Parathyroid adenoma (tissue), 2 donors: ENCODE measurements at regions not wholly inside any gene's neighbourhood (a gene's known extent, or its start where the extent isn't known, plus 50 kb on each side); places are given as distances from the start of the nearest gene placed in this dataset.

ENCODE experiments used
- H2AFZ ChIP-seq: fragments of 300-600 bp; sonication (generic); one replicate; pipeline ENCODE4 v1.7.0; 2017; ENCODE audit warnings: antibody characterized with exemption, mild to moderate bottlenecking
- H3K27ac ChIP-seq: fragments of 300-600 bp; sonication (generic); one replicate; pipeline ENCODE4 v1.7.0; 2017
- H3K27me3 ChIP-seq: fragments of 300-600 bp; sonication (generic); one replicate; pipeline ENCODE4 v1.7.0; 2017; ENCODE audit warnings: low read length; ENCODE audit not compliant: control insufficient read depth, insufficient read depth
- H3K36me3 ChIP-seq: fragments of 300-600 bp; sonication (generic); one replicate; pipeline ENCODE4 v1.7.0; 2017; ENCODE audit warnings: low read length; ENCODE audit not compliant: control insufficient read depth, insufficient read depth
- H3K4me1 ChIP-seq: fragments of 300-600 bp; sonication (generic); one replicate; pipeline ENCODE4 v1.7.0; 2017; ENCODE audit warnings: control low read depth
- H3K4me2 ChIP-seq: fragments of 300-600 bp; sonication (generic); one replicate; pipeline ENCODE4 v1.7.0; 2017; ENCODE audit warnings: low read length
- H3K4me3 ChIP-seq: fragments of 300-600 bp; sonication (generic); one replicate; pipeline ENCODE4 v1.7.0; 2017; ENCODE audit warnings: low read depth, low read length
- H3K79me2 ChIP-seq: fragments of 300-600 bp; sonication (generic); one replicate; pipeline ENCODE4 v1.7.0; 2017; ENCODE audit warnings: control low read depth
- H3K9ac ChIP-seq: fragments of 300-600 bp; sonication (generic); one replicate; pipeline ENCODE4 v1.7.0; 2017; ENCODE audit warnings: mild to moderate bottlenecking
- H3K9me3 ChIP-seq: fragments of 300-600 bp; sonication (generic); one replicate; pipeline ENCODE4 v1.7.0; 2017; ENCODE audit warnings: low read length; ENCODE audit not compliant: control insufficient read depth
- TF ChIP-seq, protein P1 (sequence below): fragments of 300-600 bp; sonication (generic); IDR thresholded peaks from one replicate; pipeline ENCODE4 v1.7.0; 2017; ENCODE audit warnings: antibody characterized with exemption, mild to moderate bottlenecking
- donor health status: primary hyperparathyroidism.

GRCh38 chr12:27178723-27179399, 65.2 kb upstream of the STK38L start:
- TF ChIP-seq, protein P1, sequence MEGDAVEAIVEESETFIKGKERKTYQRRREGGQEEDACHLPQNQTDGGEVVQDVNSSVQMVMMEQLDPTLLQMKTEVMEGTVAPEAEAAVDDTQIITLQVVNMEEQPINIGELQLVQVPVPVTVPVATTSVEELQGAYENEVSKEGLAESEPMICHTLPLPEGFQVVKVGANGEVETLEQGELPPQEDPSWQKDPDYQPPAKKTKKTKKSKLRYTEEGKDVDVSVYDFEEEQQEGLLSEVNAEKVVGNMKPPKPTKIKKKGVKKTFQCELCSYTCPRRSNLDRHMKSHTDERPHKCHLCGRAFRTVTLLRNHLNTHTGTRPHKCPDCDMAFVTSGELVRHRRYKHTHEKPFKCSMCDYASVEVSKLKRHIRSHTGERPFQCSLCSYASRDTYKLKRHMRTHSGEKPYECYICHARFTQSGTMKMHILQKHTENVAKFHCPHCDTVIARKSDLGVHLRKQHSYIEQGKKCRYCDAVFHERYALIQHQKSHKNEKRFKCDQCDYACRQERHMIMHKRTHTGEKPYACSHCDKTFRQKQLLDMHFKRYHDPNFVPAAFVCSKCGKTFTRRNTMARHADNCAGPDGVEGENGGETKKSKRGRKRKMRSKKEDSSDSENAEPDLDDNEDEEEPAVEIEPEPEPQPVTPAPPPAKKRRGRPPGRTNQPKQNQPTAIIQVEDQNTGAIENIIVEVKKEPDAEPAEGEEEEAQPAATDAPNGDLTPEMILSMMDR, result no peak

GRCh38 chr12:27179400-27180214, 64.5 kb upstream of the STK38L start:
- Histone ChIP-seq H3K27me3 (no peaks in the 10 kb centered on the region), H2AFZ (no peak overlapping the region), H3K4me1 (no peaks in the 10 kb centered on the region), H3K4me3 (no peak overlapping the region), H3K27ac (no peak overlapping the region), H3K79me2 (no peaks in the 10 kb centered on the region), H3K4me2 (no peak overlapping the region), H3K36me3 (no peaks in the 10 kb centered on the region), H3K9ac (no peak overlapping the region), H3K9me3 (no peaks in the 10 kb centered on the region)
- TF ChIP-seq, protein P1, result no peak

More at GRCh38 chr12:27178723-27179399, 65.2 kb upstream of the STK38L start:
- Histone ChIP-seq H3K4me1 (no peaks in the 10 kb centered on the region), H2AFZ (no peak overlapping the region), H3K4me2 (no peak overlapping the region), H3K9me3 (no peaks in the 10 kb centered on the region), H3K79me2 (no peaks in the 10 kb centered on the region), H3K4me3 (no peak overlapping the region), H3K36me3 (no peaks in the 10 kb centered on the region), H3K27me3 (no peaks in the 10 kb centered on the region), H3K9ac (no peak overlapping the region), H3K27ac (no peak overlapping the region)

DNA sequence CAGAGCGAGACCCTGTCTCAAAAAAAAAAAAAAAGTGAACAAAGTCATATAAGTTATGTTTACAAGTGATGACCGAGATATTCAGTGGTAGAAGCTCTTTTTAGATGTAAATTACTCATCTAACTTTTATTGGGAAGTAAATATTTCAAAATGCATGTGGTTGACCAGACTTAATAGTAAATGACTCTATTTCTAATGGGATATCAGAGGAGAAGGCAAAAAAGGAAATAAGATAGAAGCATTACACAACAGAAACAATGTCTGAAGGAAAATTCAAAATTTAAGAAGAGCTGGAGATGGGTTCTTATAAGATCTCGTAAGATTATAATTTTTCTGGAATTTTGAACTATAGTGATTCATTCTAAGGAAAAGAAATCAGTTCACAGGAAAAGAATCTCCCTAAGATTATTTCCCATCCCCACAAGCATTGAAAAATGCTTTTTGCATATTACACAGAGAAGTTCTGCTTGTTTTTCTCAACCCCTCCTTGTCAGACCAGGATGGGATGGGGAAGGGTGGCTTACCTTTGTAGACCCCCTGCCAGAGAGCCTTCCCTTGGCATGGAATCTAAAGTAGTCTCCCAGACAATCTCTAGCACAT, 63.1 kb upstream of the STK38L start:
- H3K4me3 ChIP-seq, result no peak overlapping the region
- no peak overlapping the region for H2AFZ ChIP-seq
- H3K27ac ChIP-seq, result no peak overlapping the region
- no peaks in the 10 kb centered on the region for H3K9me3 ChIP-seq
- no peaks in the 10 kb centered on the region for H3K36me3 ChIP-seq
- no peaks in the 10 kb centered on the region for H3K27me3 ChIP-seq
- no peaks in the 10 kb centered on the region for H3K4me1 ChIP-seq
- no peaks in the 10 kb centered on the region for H3K79me2 ChIP-seq
- TF ChIP-seq, protein P1, result no peak
- no peak overlapping the region for H3K9ac ChIP-seq
- no peak overlapping the region for H3K4me2 ChIP-seq

- Histone ChIP-seq H3K27ac (no peak overlapping the region), H3K79me2 (no peaks in the 10 kb centered on the region), H3K4me3 (no peak overlapping the region), H3K36me3 (no peaks in the 10 kb centered on the region), H3K4me1 (no peaks in the 10 kb centered on the region), H3K27me3 (no peaks in the 10 kb centered on the region), H3K9ac (no peak overlapping the region), H2AFZ (no peak overlapping the region), H3K9me3 (no peaks in the 10 kb centered on the region), H3K4me2 (no peak overlapping the region)
- TF ChIP-seq, protein P1, result no peak
Observed at GRCh38 chr12:27183342-27183741, 60.7 kb upstream of the STK38L start.
